ENCODE measurements at regions not wholly inside any gene's neighbourhood (a gene's known extent, or its start where the extent isn't known, plus 50 kb on each side); places are given as distances from the start of the nearest gene placed in this dataset.

GRCh38 chr4:55757356-55757952 lies 62.1 kb upstream of the EXOC1L start:
- TF ChIP-seq CTCF (IDR thresholded peaks at IDR 0.05; ENCODE audit: low read depth, low read length) (no peak), EZH2phosphoT487 (IDR thresholded peaks at IDR 0.05; ENCODE audit: low read depth) (no peak)
